Esophagus squamous epithelium (tissue), 5 donors: ENCODE measurements at regions not wholly inside any gene's neighbourhood (a gene's known extent, or its start where the extent isn't known, plus 50 kb on each side); places are given as distances from the start of the nearest gene placed in this dataset.

ENCODE experiments used
- DNase-seq: peaks from one replicate; lab custom pipeline; 2025; lab: John Stamatoyannopoulos, UW
- H3K27ac ChIP-seq, 4 donors: fragments of 200-600 bp; sonication (generic); one replicate each; pipeline ENCODE4 v1.5.1; 2016 to 2019; ENCODE audit warnings: mild to moderate bottlenecking in 1 of 4
- H3K27me3 ChIP-seq, 4 donors: fragments of 200-600 bp; sonication (generic); 1 replicate in 3 of 4; 2 replicates in 1 of 4; pipeline versions ENCODE4 v1.5.1 to v1.6.0; 2017 to 2021; ENCODE audit warnings: antibody characterized with exemption in 1 of 4
- H3K36me3 ChIP-seq, 3 donors: fragments of 200-600 bp; sonication (generic); one replicate each; pipeline ENCODE4 v1.5.1; 2016 to 2019
- H3K4me1 ChIP-seq, 3 donors: fragments of 200-600 bp; sonication (generic); one replicate each; pipeline ENCODE4 v1.5.1; 2017 to 2019
- H3K4me3 ChIP-seq, 4 donors: fragments of 200-600 bp; sonication (generic); 1 replicate in 3 of 4; 2 replicates in 1 of 4; pipeline ENCODE4 v1.5.1; 2016 to 2019; ENCODE audit warnings: mild to moderate bottlenecking in 2 of 4, moderate library complexity in 1 of 4
- H3K9me3 ChIP-seq, 3 donors: fragments of 200-600 bp; sonication (generic); one replicate each; pipeline ENCODE4 v1.5.1; 2016 to 2019
- POLR2A ChIP-seq, 4 donors: fragments of 450-650 bp; IDR thresholded peaks; one replicate each; pipeline ENCODE4 v1.6.1; 2017; ENCODE audit warnings: antibody characterized with exemption in 4 of 4, mild to moderate bottlenecking in 4 of 4, moderate library complexity in 3 of 4
- WGBS, 2 donors: methylation state at CpG; one replicate each; pipeline ENCODE4 v1.1.5; 2018; 5-methylcytosine and 5-hydroxymethylcytosine counted together
- intact Hi-C: fragments of 100-400 bp; cut with DNase I; formaldehyde crosslinking; loops from one replicate; pipeline ENCODE4 v1.15.0; 2022
- TF ChIP-seq, protein P1 (sequence below), 6 experiments: fragments of 450-650 bp in 4 of 6; fragments of 200-600 bp in 2 of 6; sonication (generic) in 2 of 6; IDR thresholded peaks; one replicate each; pipeline ENCODE4 v1.5.1; 2016 to 2019; ENCODE audit warnings: antibody characterized with exemption in 6 of 6, mild to moderate bottlenecking in 4 of 6, moderate library complexity in 4 of 6
- donor health status: DM: yes; HTN: yes; CAD: no.

DNA sequence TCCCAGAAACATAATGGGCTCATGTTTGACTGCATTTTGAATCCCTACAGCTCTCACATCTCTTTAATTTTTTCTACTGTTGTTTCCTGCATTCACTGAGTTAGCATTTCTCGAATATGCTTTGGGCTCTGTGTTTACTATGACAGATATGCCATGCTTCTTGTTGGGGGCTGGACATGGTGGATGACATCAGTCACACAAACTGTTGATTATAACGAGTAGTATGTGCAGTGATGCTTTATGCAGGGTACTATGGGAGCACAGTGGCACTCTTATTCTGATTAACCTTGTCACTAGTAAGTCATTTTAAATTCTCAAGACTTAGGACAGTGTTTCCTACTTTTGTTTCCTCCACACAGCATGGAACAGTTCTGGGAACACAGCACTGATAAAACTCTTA, 295.4 kb upstream of the ZNF608 start:
- TF ChIP-seq, protein P1, sequence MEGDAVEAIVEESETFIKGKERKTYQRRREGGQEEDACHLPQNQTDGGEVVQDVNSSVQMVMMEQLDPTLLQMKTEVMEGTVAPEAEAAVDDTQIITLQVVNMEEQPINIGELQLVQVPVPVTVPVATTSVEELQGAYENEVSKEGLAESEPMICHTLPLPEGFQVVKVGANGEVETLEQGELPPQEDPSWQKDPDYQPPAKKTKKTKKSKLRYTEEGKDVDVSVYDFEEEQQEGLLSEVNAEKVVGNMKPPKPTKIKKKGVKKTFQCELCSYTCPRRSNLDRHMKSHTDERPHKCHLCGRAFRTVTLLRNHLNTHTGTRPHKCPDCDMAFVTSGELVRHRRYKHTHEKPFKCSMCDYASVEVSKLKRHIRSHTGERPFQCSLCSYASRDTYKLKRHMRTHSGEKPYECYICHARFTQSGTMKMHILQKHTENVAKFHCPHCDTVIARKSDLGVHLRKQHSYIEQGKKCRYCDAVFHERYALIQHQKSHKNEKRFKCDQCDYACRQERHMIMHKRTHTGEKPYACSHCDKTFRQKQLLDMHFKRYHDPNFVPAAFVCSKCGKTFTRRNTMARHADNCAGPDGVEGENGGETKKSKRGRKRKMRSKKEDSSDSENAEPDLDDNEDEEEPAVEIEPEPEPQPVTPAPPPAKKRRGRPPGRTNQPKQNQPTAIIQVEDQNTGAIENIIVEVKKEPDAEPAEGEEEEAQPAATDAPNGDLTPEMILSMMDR (IDR thresholded peaks at IDR 0.05), result no peak
- TF ChIP-seq POLR2A (IDR thresholded peaks at IDR 0.05), result no peak
- intact Hi-C loops, result no loop called here
- H3K9me3 ChIP-seq, result no peaks in the 10 kb centered on the region
- 38 to 56% methylated on average over 2 of the region's 2 CpGs for WGBS, 2 donors
- H3K4me1 ChIP-seq, result peaks cover 6 to 50% (median 14%) of the 10 kb centered on the region in 3 donors
- no peaks in the 10 kb centered on the region for H3K36me3 ChIP-seq
- no peak overlapping the region for H3K4me3 ChIP-seq
- H3K27ac ChIP-seq, result no peak overlapping the region
- DNase-seq, result no peak
- no peaks in the 10 kb centered on the region for H3K27me3 ChIP-seq

DNA sequence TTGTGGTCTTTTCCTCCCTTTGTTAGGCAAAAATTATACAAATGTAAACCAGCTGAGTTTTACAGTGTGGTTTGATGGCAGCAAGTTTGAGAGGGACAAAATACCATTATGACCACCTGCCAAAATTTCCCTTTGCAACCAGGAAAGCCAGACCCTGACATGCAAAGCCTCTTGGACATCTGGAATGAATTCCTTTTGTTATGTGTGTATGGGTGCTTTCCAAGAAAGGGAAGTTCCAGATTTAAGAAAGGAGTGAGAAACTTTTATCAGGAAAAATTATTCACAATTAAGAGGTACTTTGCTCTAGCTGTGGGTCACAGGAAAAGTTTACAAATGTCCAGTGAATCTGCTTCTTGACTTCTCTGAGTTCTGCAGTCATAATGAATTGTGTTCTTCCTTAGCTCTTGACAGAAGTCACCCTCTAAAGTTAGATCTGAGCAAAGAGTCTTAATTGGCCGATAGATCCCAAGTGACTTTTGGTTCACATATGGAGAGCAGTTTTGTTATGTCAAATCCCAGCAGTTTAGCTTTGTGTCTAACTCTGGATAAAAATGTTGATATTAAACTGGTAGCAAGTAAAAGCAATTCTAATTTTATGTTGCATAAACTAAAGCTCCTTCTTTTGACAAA, 295.9 kb upstream of the ZNF608 start:
- peaks cover 6 to 50% (median 14%) of the 10 kb centered on the region in 3 donors for H3K4me1 ChIP-seq
- H3K27ac ChIP-seq, result no peak overlapping the region
- no peaks in the 10 kb centered on the region for H3K27me3 ChIP-seq
- TF ChIP-seq, protein P1 (IDR thresholded peaks at IDR 0.05), result no peak
- no peak for TF ChIP-seq POLR2A (IDR thresholded peaks at IDR 0.05)
- DNase-seq, result no peak
- H3K4me3 ChIP-seq, result no peak overlapping the region
- H3K9me3 ChIP-seq, result no peaks in the 10 kb centered on the region
- 63 to 74% methylated on average over 1 of the region's 1 CpG for WGBS, 2 donors
- H3K36me3 ChIP-seq, result no peaks in the 10 kb centered on the region
- intact Hi-C loops, result no loop called here

DNA sequence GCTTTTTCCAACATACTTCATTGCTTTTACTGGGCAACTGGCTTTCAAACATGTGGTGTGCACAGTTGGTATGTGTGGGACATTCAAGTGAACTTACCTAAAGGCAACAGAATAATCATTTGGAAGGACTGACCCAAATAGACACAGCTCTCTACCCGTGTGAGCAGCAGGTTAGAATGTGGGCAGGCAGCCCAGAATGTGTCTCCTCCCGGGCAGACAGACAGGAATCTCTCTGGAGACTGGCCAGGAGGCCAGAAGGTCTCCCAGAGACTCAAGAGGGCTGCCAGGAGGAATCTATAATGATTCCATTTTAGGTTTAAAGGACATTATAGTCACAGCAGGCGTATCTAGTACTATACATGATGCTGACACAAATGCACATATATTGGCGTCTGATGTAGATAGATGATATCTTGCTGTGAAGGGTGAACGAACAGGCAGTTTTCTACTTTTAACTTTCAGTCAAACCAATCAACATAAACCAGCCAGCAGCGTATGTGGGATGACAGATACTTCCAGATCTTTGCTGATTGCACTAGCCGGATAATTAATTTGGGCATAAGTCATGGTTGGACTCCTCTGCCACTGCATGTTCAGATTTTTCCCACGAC, 297.4 kb upstream of the ZNF608 start:
- H3K4me1 ChIP-seq, result peaks cover 6 to 39% (median 14%) of the 10 kb centered on the region in 3 donors
- no peaks in the 10 kb centered on the region for H3K36me3 ChIP-seq
- no peak overlapping the region for H3K4me3 ChIP-seq
- H3K27ac ChIP-seq, result no peak overlapping the region
- 12 to 31% methylated on average over 8 of the region's 8 CpGs for WGBS, 2 donors
- intact Hi-C loops, result no loop called here
- no peak for DNase-seq
- H3K9me3 ChIP-seq, result no peaks in the 10 kb centered on the region
- no peak for TF ChIP-seq POLR2A (IDR thresholded peaks at IDR 0.05)
- TF ChIP-seq, protein P1 (IDR thresholded peaks at IDR 0.05), result no peak
- H3K27me3 ChIP-seq, result no peaks in the 10 kb centered on the region

DNA sequence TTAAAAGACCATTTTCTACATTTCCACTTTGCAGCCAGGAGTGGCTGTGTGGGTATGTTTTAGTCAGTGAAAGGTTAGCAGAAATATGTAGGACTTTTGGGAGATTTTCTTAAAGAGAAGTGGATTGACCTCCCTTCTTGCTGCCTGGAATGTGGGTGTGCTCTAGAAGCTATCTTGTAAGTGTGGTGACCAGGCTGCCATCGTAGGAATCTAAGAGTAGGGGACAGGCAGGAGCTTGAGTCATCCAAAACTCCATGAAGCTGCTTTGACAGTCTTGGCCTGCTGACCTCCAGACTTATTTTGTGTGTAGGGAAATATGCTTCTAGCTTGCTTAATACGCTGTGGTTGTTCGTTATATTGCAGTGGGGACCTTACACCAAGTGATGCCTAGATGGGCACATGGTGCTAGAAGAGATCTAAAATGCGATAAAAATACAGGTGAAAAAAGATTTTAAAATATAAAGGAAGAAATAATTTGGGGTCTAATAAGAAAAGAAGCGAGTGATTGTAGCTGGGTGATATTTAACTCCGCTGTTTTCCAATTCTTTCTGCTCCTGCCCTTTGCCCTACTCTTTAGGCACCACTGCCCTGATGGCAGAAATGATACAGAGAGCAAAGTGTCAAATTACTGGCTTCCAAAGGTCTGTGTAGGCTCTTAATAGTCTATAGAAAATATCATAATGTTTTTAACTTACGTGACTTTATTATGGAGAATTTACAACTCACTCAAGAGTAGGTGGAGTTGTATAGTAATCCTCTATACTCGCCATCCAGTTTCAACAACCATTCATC, 298.2 kb upstream of the ZNF608 start:
- intact Hi-C loops, result no loop called here
- 79 to 87% methylated on average over 7 to 8 of the region's 8 CpGs for WGBS, 2 donors
- no peak for DNase-seq
- H3K4me1 ChIP-seq, result peaks cover 6 to 38% (median 14%) of the 10 kb centered on the region in 3 donors
- no peaks in the 10 kb centered on the region for H3K36me3 ChIP-seq
- no peak overlapping the region for H3K27ac ChIP-seq
- no peaks in the 10 kb centered on the region for H3K9me3 ChIP-seq
- TF ChIP-seq, protein P1 (IDR thresholded peaks at IDR 0.05), result no peak
- TF ChIP-seq POLR2A (IDR thresholded peaks at IDR 0.05), result no peak
- no peaks in the 10 kb centered on the region for H3K27me3 ChIP-seq
- no peak overlapping the region for H3K4me3 ChIP-seq

DNA sequence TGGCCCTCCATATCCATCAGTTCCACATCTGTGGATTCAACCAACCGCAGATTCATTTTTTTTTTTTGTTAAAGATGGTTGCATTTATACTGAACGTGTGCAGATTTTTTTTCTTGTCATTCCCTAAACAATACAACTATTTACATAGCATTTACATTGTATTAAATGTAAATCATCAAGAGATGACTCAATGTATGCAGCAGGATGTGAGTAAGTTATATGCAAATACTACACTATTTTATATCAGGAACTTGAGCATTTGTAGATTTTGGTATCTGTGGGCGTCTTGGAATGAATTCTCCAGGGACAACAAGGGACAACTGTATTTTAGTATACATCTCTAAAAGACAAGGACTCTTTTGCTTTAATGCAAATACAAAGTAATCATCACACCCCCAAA, 299.2 kb upstream of the ZNF608 start:
- no peak for TF ChIP-seq POLR2A (IDR thresholded peaks at IDR 0.05)
- TF ChIP-seq, protein P1 (IDR thresholded peaks at IDR 0.05), result no peak
- no peak for DNase-seq
- intact Hi-C loops, result no loop called here
- Histone ChIP-seq H3K4me3 (no peak overlapping the region), H3K36me3 (no peaks in the 10 kb centered on the region), H3K27me3 (no peaks in the 10 kb centered on the region), H3K4me1 (peaks cover 6 to 47% (median 14%) of the 10 kb centered on the region in 3 donors), H3K9me3 (no peaks in the 10 kb centered on the region), H3K27ac (no peak overlapping the region)
- 45 to 73% methylated on average over 3 of the region's 3 CpGs for WGBS, 2 donors
